Epithelial cell of esophagus (primary cell): ENCODE measurements at regions not wholly inside any gene's neighbourhood (a gene's known extent, or its start where the extent isn't known, plus 50 kb on each side); places are given as distances from the start of the nearest gene placed in this dataset.

ENCODE experiments used
- DNase-seq: peaks from one replicate; pipeline ENCODE4 v3.0.0; 2010; ENCODE audit warnings: low read depth
- H3K4me3 ChIP-seq: 2 replicates; pipeline ENCODE4 v1.5.1; 2011; ENCODE audit warnings: mild to moderate bottlenecking, low read length, control low read depth
- TF ChIP-seq, protein P1 (sequence below): IDR thresholded peaks from 2 replicates; pipeline ENCODE4 v1.5.1; 2011; ENCODE audit warnings: low read depth, mild to moderate bottlenecking, low read length, control low read depth, inconsistent platforms; ENCODE audit not compliant: insufficient read depth; ENCODE audit errors: missing control alignments

DNA sequence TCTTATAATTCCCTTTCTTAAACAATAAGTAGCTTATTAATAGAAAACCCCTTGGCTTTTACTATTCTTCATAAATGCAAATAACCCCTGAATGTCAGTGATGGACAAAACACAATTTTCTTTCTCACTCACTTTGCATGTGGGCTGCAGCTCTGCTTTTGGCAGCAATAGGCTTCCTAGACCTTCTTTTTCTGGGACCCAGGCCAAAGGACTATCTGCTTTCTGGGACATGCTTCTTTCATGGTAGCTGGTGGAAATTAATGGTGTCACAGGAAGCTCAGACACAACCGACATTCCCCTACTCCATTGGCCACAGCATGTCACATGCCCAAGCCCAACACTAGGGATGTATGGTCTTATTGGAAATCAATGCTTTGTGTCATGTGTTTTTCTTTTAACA lies 134.3 kb upstream of the MDFIC start:
- TF ChIP-seq, protein P1, sequence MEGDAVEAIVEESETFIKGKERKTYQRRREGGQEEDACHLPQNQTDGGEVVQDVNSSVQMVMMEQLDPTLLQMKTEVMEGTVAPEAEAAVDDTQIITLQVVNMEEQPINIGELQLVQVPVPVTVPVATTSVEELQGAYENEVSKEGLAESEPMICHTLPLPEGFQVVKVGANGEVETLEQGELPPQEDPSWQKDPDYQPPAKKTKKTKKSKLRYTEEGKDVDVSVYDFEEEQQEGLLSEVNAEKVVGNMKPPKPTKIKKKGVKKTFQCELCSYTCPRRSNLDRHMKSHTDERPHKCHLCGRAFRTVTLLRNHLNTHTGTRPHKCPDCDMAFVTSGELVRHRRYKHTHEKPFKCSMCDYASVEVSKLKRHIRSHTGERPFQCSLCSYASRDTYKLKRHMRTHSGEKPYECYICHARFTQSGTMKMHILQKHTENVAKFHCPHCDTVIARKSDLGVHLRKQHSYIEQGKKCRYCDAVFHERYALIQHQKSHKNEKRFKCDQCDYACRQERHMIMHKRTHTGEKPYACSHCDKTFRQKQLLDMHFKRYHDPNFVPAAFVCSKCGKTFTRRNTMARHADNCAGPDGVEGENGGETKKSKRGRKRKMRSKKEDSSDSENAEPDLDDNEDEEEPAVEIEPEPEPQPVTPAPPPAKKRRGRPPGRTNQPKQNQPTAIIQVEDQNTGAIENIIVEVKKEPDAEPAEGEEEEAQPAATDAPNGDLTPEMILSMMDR: no peak
- no peak overlapping the region for H3K4me3 ChIP-seq
- DNase-seq: no peak

DNA sequence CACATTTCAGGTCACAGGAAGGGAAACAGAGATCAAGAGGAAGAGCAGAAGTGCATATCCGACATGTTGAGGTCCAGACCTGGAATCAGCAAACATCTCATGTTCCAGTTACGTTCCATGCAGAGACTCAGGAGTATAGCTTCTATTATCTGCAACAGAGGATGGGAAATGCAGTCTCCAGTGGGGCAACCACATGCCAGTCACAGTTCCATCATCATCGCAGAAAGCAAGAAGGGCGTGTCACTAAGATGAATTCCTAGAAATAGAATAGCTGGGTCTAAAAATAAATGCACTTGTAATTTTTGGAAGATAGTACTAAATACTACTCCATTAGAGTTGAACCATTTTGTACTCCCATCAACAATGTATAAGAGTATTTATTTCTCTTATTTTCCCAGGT lies 133.2 kb upstream of the MDFIC start:
- no peak for DNase-seq
- no peak overlapping the region for H3K4me3 ChIP-seq
- TF ChIP-seq, protein P1: no peak

DNA sequence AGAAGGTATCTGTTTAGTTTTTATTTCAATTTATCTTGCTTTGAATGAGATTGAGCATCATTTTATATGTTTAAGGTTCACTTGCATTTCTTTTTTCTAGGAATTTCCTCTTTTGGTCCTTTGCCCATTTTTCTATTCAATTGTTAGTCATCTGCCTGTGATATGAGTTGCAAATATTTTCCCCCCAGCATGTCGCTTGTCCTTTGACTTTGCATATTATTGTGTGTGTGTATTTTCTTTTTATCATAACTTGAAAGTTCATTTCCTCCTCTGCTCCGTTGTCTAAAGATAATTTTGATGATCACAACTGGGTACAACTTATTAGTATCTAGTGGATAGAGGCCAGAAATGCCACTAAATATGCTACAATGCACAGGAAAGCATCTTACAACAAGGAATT lies 132.7 kb upstream of the MDFIC start:
- H3K4me3 ChIP-seq: no peak overlapping the region
- TF ChIP-seq, protein P1: no peak
- no peak for DNase-seq

DNA sequence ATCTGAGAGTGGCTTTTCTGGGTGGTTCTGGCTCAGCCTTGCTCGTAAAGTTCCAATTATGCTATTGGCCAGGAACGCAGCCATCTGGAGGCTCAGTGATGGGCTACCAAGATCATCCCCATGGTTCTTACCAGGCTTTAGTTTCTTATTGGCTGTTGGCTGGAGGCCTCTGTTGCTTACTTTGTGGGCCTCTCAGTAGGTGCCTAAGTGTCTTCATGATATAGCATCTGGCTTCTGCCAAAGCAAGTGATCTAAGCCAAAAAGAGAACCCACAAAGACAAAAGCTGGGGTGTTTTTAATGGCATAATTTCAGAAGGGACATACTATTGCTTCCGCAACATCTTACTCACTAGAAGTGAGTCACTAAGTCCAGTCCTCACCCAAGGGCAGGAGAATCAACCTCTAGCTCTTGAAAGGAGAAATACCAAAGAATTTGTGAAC lies 132.0 kb upstream of the MDFIC start:
- peak; percentile 75 for DNase-seq
- TF ChIP-seq, protein P1: no peak
- no peak overlapping the region for H3K4me3 ChIP-seq

DNA sequence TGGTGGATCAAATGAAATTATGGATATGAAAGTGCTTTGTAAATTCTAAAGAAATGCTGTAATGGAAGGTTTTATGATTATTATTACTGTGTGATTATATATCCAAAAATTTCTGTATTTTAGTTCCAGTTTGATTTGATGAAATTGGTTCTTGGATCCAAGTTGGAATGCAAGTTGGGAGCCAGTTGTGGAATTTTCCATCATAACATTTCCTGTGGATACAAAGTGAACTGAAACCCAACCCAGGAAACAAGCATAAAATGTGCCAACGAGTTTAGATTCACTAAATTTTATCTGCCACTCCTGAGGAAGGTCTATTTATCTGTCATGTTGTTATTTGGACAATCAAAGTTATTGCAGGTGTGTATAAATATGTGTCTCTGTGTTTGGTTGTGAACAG lies 131.4 kb upstream of the MDFIC start:
- no peak for DNase-seq
- TF ChIP-seq, protein P1: no peak
- no peak overlapping the region for H3K4me3 ChIP-seq

DNA sequence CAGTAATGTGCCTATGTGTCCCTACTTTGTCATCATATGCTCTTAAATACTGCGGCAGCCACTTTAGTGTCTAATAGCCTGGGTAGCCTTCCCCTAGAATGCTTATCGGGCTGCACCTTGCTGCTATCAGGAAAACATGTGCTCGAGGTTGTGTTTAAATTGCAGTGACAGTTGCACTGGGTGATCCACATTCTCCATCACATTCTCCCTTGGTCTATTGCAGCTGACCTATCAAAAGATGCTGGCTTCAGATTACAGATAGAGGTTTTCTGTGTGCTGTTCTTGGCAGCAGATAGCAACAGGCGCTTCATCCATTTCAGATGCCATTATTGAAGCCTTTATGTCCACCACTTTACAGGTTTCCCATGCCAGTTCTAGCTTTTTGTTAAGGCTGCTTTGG lies 130.1 kb upstream of the MDFIC start:
- H3K4me3 ChIP-seq: no peak overlapping the region
- DNase-seq: no peak
- TF ChIP-seq, protein P1: no peak

DNA sequence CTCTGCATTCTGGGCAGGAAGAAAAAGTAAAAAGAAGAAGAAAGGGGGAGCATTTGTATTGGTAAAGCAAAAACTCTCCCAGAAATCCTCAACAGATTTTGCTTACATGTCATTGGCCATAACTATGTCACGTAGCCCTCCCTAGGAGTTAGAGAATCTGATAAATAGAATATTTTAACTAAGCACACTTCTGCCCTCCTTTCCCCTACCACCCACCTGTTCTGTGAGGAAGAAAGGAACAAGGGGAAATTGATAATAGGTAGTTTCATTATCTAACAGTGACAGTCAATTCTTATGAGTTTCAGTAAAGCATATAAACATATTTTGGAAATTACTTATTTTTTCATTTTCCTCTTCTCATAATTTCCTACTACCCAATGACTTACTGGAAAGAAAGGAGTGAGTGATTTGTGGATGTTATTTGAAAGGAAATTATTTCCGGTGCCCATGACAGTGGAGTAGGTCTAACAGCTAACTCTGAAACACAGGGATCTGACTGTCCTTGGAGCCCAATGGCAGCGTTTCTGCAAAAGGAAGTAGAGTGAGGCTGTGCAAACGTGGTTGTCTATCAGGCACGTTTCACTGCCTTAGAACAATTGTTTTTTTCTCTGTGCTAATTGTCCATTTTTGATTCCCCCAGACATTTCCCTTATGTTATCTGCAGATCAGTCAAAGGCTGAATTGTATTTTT lies 128.6 kb upstream of the MDFIC start:
- DNase-seq: no peak
- TF ChIP-seq, protein P1: no peak
- H3K4me3 ChIP-seq: no peak overlapping the region
